HG02852 (cell line): ENCODE measurements at regions not wholly inside any gene's neighbourhood (a gene's known extent, or its start where the extent isn't known, plus 50 kb on each side); places are given as distances from the start of the nearest gene placed in this dataset.

Source experiments
- ATAC-seq: cut with Tn5 transposase; IDR thresholded peaks from one replicate; pipeline ENCODE4 v1.9.1; 2021; ENCODE audit warnings: mild to moderate bottlenecking, moderate library complexity; ENCODE audit not compliant: unreplicated experiment

GRCh38 chr12:123078120-123078465 is 72.8 kb downstream of the PITPNM2 start:
- ATAC-seq: no peak

DNA sequence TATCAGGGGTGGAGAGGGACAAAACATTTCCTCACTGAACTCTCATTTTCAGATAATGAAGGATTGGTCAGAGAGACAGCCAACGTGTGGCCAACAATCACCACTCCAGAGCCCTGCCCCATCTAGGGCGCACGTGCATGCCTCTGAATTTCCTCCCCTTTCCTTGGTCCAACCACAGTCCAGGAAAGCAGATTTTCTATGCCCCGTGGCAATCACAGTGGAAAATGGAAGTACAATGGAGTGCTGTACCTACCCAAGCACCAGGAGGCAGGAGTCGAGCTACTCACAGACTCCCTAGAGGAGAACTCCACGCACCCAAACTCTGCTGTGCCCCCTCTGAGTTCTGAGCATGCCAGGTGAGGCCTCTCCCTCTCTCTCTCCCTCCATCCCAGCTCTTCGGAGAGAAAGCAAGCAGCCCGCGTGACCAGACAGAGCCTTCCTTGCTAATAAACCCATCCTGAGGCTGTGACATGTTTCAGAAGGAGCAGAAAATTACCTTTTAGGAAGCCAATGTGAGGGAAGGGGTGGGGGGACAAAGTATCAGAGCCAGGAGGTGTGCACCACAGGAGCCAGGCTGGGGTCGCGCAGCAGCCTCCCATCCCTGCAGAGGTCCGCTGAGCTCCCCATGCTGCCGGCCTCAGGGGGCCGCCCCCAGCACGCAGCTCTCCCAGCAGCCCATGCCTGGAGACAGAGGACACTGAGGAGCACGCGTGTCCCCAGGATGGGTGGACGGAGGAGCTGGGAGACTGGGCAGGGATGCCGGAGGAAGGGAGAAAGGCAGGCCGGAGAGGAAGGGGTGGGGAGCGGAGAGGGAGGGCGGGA is 73.4 kb downstream of the PITPNM2 start:
- no peak for ATAC-seq

GRCh38 chr12:123076604-123077297 is 74.1 kb downstream of the PITPNM2 start:
- no peak for ATAC-seq

GRCh38 chr12:123075646-123076171 is 75.2 kb downstream of the PITPNM2 start:
- no peak for ATAC-seq

DNA sequence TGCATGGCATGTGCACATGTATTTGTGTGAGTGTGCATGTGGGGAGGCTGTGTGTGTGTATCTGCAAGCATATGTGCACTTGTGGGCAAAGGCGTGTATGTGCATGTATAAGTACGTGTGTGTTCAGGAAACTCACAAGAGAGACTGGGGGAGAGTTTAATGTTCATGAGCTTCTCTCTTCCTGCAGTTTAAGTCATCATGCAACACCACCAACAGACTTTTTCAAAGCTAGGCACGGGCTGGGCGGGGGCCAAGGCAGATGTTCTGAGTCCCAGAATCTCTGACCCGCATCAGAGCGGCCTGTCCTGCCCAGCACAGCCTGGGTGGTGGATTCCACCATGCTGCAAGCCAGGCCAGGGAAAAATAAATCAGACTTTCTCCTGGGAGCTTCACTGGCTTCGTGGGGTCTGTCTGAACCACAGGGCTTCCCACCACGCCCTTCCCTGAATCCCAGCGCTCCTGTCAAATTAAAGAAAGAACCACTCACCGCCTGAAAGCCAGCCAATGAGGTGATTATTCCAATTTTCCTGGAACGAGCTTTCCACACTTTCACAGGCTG is 75.7 kb downstream of the PITPNM2 start:
- ATAC-seq: no peak

- no peak for ATAC-seq
Observed at GRCh38 chr12:123073962-123074801, 76.7 kb downstream of the PITPNM2 start.

GRCh38 chr12:123073292-123073691 is 77.6 kb downstream of the PITPNM2 start:
- no peak for ATAC-seq

DNA sequence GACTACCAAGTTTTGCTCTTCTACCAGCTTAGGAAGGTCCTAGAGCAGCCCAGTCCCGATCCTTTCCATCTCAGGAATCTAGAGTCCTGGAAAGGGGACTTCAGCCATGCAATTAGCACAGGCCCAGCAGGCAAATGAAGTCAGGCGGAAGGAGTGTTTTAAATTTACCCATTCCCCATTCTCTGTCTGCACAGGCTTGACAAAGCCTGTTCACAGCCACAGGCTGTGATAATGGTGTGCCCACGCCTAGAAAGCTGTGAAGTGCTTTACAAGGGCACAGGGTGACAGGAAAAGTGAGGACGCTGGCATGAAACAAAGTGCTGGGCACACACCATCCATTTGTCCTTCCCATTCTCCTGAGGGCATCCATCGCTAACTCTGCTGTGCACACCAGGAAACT is 79.0 kb downstream of the PITPNM2 start:
- ATAC-seq: no peak

GRCh38 chr12:123071099-123071800 is 79.6 kb downstream of the PITPNM2 start:
- no peak for ATAC-seq

- no peak for ATAC-seq
Observed at GRCh38 chr12:123070267-123071081, 80.4 kb downstream of the PITPNM2 start.

GRCh38 chr12:123069436-123070266 is 81.2 kb downstream of the PITPNM2 start:
- no peak for ATAC-seq

DNA sequence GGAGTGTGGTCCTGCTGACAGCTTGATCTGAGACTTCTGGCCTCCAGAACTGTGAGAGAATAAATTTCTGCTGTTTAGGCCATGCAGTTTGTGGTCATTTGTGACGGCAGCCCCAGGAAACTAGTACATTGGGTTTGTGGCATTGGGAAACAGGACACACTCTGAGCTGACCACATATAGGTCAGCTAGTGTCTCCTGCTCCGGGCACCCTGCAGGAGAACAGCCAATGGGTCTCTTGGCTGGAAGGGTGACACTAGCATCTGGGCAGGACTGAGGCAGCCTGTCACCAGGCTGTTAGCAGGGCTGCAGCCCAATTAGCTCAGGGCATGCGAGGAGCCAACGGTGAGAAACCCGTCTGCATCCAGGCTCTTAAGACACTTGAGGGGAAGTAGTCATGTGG is 83.2 kb downstream of the PITPNM2 start:
- no peak for ATAC-seq

GRCh38 chr12:123066384-123066710 is 84.5 kb downstream of the PITPNM2 start:
- ATAC-seq: no peak

GRCh38 chr12:123065676-123066383 is 85.1 kb downstream of the PITPNM2 start:
- no peak for ATAC-seq

- ATAC-seq: no peak
Observed at GRCh38 chr12:123064885-123065619, 84.6 kb downstream of the ARL6IP4 start.

DNA sequence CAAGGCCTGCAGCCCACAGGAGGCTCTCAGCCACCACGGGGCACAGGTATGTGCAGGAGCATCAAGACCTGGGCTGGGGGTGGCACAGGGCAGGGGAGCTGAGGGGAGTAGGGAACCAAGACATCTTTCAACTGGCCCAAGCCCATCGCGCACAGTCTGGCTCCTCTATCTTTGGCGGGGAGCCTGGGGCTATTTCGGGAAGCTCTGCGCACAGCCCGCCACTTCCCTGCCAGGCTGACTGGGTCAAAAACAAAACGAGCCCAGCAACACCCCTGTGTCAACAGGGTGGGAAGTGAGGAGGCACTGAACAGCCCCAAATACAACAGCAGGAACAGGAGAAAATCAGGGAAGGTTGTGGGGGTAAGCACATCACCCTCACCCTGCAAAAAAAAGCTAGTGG is 83.9 kb downstream of the ARL6IP4 start:
- no peak for ATAC-seq

DNA sequence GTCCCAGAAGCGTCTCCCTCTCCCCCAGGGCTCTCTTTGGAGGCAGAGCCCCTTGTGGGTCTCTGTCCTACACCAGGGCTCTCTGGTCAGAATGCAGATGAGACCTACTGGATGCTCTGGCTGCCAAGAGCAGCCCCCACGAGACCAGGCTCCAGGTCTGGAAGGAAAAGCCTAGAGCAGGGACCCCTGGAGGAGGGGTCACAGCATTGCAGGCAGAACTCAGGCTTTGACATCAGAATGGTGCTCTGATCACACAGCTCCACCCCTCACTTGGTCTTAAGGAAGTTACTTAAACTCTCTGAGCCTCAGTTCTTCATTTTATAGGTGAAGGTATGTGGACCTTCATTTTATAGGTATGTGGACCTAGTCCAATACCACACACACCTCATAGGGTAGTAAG is 83.1 kb downstream of the ARL6IP4 start:
- ATAC-seq: no peak
